Muscle layer of duodenum (tissue), 2 donors: ENCODE measurements at regions not wholly inside any gene's neighbourhood (a gene's known extent, or its start where the extent isn't known, plus 50 kb on each side); places are given as distances from the start of the nearest gene placed in this dataset.

Experiments
- H3K27ac ChIP-seq: one replicate; pipeline ENCODE4 v1.7.0; 2013; ENCODE audit warnings: mild to moderate bottlenecking, low read length
- H3K27me3 ChIP-seq: one replicate; pipeline ENCODE4 v1.7.0; 2013; ENCODE audit warnings: low read depth, mild to moderate bottlenecking, control low read depth, low read length
- H3K36me3 ChIP-seq, 2 donors: one replicate each; pipeline ENCODE4 v1.7.0; 2013; ENCODE audit warnings: low read length in 2 of 2, control low read depth in 1 of 2, mild to moderate bottlenecking in 1 of 2; ENCODE audit not compliant: insufficient read depth in 2 of 2, control insufficient read depth in 1 of 2
- H3K4me1 ChIP-seq, 2 donors: one replicate each; pipeline ENCODE4 v1.7.0; 2013; ENCODE audit warnings: low read length in 2 of 2, mild to moderate bottlenecking in 2 of 2, control low read depth in 1 of 2, moderate library complexity in 1 of 2; ENCODE audit not compliant: insufficient read depth in 2 of 2, control insufficient read depth in 1 of 2
- H3K4me3 ChIP-seq, 2 donors: one replicate each; pipeline ENCODE4 v1.7.0; 2013; ENCODE audit warnings: low read length in 2 of 2, low read depth in 1 of 2, mild to moderate bottlenecking in 1 of 2
- H3K9me3 ChIP-seq, 2 donors: one replicate each; pipeline ENCODE4 v1.7.0; 2013; ENCODE audit warnings: low read length in 2 of 2, control low read depth in 1 of 2, mild to moderate bottlenecking in 1 of 2; ENCODE audit not compliant: control insufficient read depth in 1 of 2
- donor health status: healthy.

- Histone ChIP-seq H3K36me3 (no peaks in the 10 kb centered on the region), H3K27ac (no peak overlapping the region), H3K27me3 (no peaks in the 10 kb centered on the region), H3K9me3 (no peaks in the 10 kb centered on the region), H3K4me1 (no peaks in the 10 kb centered on the region), H3K4me3 (peak overlapping the region in 1 of 2 donors; percentile 44)
Measured at GRCh38 chr3:84547971-84548970, 410.5 kb upstream of the CADM2 start.

- Histone ChIP-seq H3K27me3 (no peaks in the 10 kb centered on the region), H3K36me3 (no peaks in the 10 kb centered on the region), H3K27ac (no peak overlapping the region), H3K4me3 (no peak overlapping the region), H3K4me1 (no peaks in the 10 kb centered on the region), H3K9me3 (no peaks in the 10 kb centered on the region)
Measured at GRCh38 chr3:84555629-84556028, 403.2 kb upstream of the CADM2 start.

GRCh38 chr3:84566256-84566655 is 392.5 kb upstream of the CADM2 start:
- Histone ChIP-seq H3K27me3 (no peaks in the 10 kb centered on the region), H3K4me3 (no peak overlapping the region), H3K9me3 (no peaks in the 10 kb centered on the region), H3K4me1 (no peaks in the 10 kb centered on the region), H3K27ac (no peak overlapping the region), H3K36me3 (no peaks in the 10 kb centered on the region)

- H3K4me1 ChIP-seq, result no peaks in the 10 kb centered on the region
- no peaks in the 10 kb centered on the region for H3K9me3 ChIP-seq
- no peaks in the 10 kb centered on the region for H3K36me3 ChIP-seq
- H3K27ac ChIP-seq, result no peak overlapping the region
- no peak overlapping the region for H3K4me3 ChIP-seq
- no peaks in the 10 kb centered on the region for H3K27me3 ChIP-seq
Measured at GRCh38 chr3:84567796-84568195, 391.0 kb upstream of the CADM2 start.

GRCh38 chr3:84573962-84574361 is 384.8 kb upstream of the CADM2 start:
- H3K9me3 ChIP-seq, result no peaks in the 10 kb centered on the region
- no peaks in the 10 kb centered on the region for H3K4me1 ChIP-seq
- H3K36me3 ChIP-seq, result no peaks in the 10 kb centered on the region
- H3K4me3 ChIP-seq, result no peak overlapping the region
- no peak overlapping the region for H3K27ac ChIP-seq
- H3K27me3 ChIP-seq, result no peaks in the 10 kb centered on the region

GRCh38 chr3:84586427-84586826 is 372.4 kb upstream of the CADM2 start:
- H3K27ac ChIP-seq, result no peak overlapping the region
- no peak overlapping the region for H3K4me3 ChIP-seq
- H3K9me3 ChIP-seq, result peaks cover 0 to 2% of the 10 kb centered on the region in 2 donors
- H3K4me1 ChIP-seq, result no peaks in the 10 kb centered on the region
- no peaks in the 10 kb centered on the region for H3K27me3 ChIP-seq
- no peaks in the 10 kb centered on the region for H3K36me3 ChIP-seq

- H3K27me3 ChIP-seq, result no peaks in the 10 kb centered on the region
- H3K4me1 ChIP-seq, result no peaks in the 10 kb centered on the region
- H3K9me3 ChIP-seq, result no peaks in the 10 kb centered on the region
- no peak overlapping the region for H3K27ac ChIP-seq
- no peaks in the 10 kb centered on the region for H3K36me3 ChIP-seq
- H3K4me3 ChIP-seq, result no peak overlapping the region
Measured at GRCh38 chr3:84600703-84601225, 358.0 kb upstream of the CADM2 start.

GRCh38 chr3:84601303-84601702 is 357.5 kb upstream of the CADM2 start:
- no peaks in the 10 kb centered on the region for H3K27me3 ChIP-seq
- no peaks in the 10 kb centered on the region for H3K36me3 ChIP-seq
- no peak overlapping the region for H3K4me3 ChIP-seq
- H3K27ac ChIP-seq, result no peak overlapping the region
- no peaks in the 10 kb centered on the region for H3K9me3 ChIP-seq
- H3K4me1 ChIP-seq, result no peaks in the 10 kb centered on the region

- Histone ChIP-seq H3K27me3 (no peaks in the 10 kb centered on the region), H3K4me3 (no peak overlapping the region), H3K27ac (no peak overlapping the region), H3K4me1 (no peaks in the 10 kb centered on the region), H3K9me3 (peaks cover 0 to 5% of the 10 kb centered on the region in 2 donors), H3K36me3 (no peaks in the 10 kb centered on the region)
Measured at GRCh38 chr3:84621823-84622222, 337.0 kb upstream of the CADM2 start.

- H3K9me3 ChIP-seq, result no peaks in the 10 kb centered on the region
- no peaks in the 10 kb centered on the region for H3K36me3 ChIP-seq
- no peak overlapping the region for H3K27ac ChIP-seq
- H3K4me3 ChIP-seq, result no peak overlapping the region
- no peaks in the 10 kb centered on the region for H3K27me3 ChIP-seq
- no peaks in the 10 kb centered on the region for H3K4me1 ChIP-seq
Measured at GRCh38 chr3:84634668-84635067, 324.1 kb upstream of the CADM2 start.

GRCh38 chr3:84637272-84637671 is 321.5 kb upstream of the CADM2 start:
- Histone ChIP-seq H3K4me3 (no peak overlapping the region), H3K27ac (no peak overlapping the region), H3K9me3 (peaks cover 0 to 2% of the 10 kb centered on the region in 2 donors), H3K36me3 (no peaks in the 10 kb centered on the region), H3K4me1 (no peaks in the 10 kb centered on the region), H3K27me3 (no peaks in the 10 kb centered on the region)
